Neural progenitor cell (in vitro differentiated cells): ENCODE measurements at regions not wholly inside any gene's neighbourhood (a gene's known extent, or its start where the extent isn't known, plus 50 kb on each side); places are given as distances from the start of the nearest gene placed in this dataset.

Source experiments
- DNase-seq: peaks from one replicate; pipeline ENCODE4 v3.0.0-alpha.2; 2016; ENCODE audit warnings: low spot score
- H2AFZ ChIP-seq: fragments of 200-600 bp; sonication (generic); replicated peaks from 2 replicates; pipeline ENCODE4 v1.6.1; 2016; ENCODE audit warnings: antibody characterized with exemption
- H3F3A ChIP-seq: fragments of 200-600 bp; sonication (generic); 2 replicates; pipeline ENCODE4 v1.6.1; 2016; ENCODE audit warnings: antibody characterized with exemption, low read depth
- H3K27ac ChIP-seq: fragments of 200-600 bp; sonication (generic); 2 replicates; pipeline ENCODE4 v1.5.1; 2016; ENCODE audit warnings: mild to moderate bottlenecking
- H3K27me3 ChIP-seq: fragments of 200-600 bp; sonication (generic); 2 replicates; pipeline ENCODE4 v1.6.1; 2016; ENCODE audit warnings: mild to moderate bottlenecking, moderate library complexity
- H3K36me3 ChIP-seq: fragments of 200-600 bp; sonication (generic); 2 replicates; pipeline ENCODE4 v1.5.1; 2016
- H3K4me1 ChIP-seq: fragments of 200-600 bp; sonication (generic); 2 replicates; pipeline ENCODE4 v1.6.1; 2016; ENCODE audit warnings: mixed run types
- H3K4me2 ChIP-seq: fragments of 200-600 bp; sonication (generic); 2 replicates; pipeline ENCODE4 v1.6.1; 2016
- H3K4me3 ChIP-seq: fragments of 200-600 bp; sonication (generic); 2 replicates; pipeline ENCODE4 v1.5.1; 2016
- H3K79me2 ChIP-seq: fragments of 200-600 bp; sonication (generic); 2 replicates; pipeline ENCODE4 v1.6.1; 2016; ENCODE audit warnings: low read depth
- H3K9ac ChIP-seq: fragments of 200-600 bp; sonication (generic); 2 replicates; pipeline ENCODE4 v1.6.1; 2016
- H3K9me3 ChIP-seq: fragments of 200-600 bp; sonication (generic); 2 replicates; pipeline ENCODE4 v1.5.1; 2016; ENCODE audit warnings: low read depth
- H4K20me1 ChIP-seq: fragments of 200-600 bp; sonication (generic); 2 replicates; pipeline ENCODE4 v1.6.1; 2016; ENCODE audit warnings: low read depth
- H3K27ac Mint-ChIP-seq: 3 replicates; pipeline ENCODE4 v1.8.0; 2021; ENCODE audit warnings: mixed read lengths
- H3K27me3 Mint-ChIP-seq: 2 replicates; pipeline ENCODE4 v1.8.0; 2022; ENCODE audit warnings: low read depth, mild to moderate bottlenecking, inconsistent platforms, moderate library complexity, mixed read lengths; ENCODE audit not compliant: insufficient read depth
- H3K36me3 Mint-ChIP-seq: 3 replicates; pipeline ENCODE4 v1.8.0; 2021; ENCODE audit warnings: mixed read lengths
- H3K4me1 Mint-ChIP-seq: 3 replicates; pipeline ENCODE4 v1.8.0; 2021; ENCODE audit warnings: mixed read lengths
- H3K4me3 Mint-ChIP-seq: 3 replicates; pipeline ENCODE4 v1.8.0; 2021; ENCODE audit warnings: mild to moderate bottlenecking, moderate library complexity, mixed read lengths
- H3K9me3 Mint-ChIP-seq: 3 replicates; pipeline ENCODE4 v1.8.0; 2020; ENCODE audit warnings: mixed read lengths
- EZH2 ChIP-seq: fragments of 200-600 bp; sonication (generic); IDR thresholded peaks from 2 replicates; pipeline ENCODE4 v1.6.1; 2017; ENCODE audit warnings: antibody characterized with exemption, mild to moderate bottlenecking, moderate library complexity
- EZH2phosphoT487 ChIP-seq: fragments of 200-600 bp; sonication (generic); IDR thresholded peaks from 2 replicates; pipeline ENCODE4 v1.6.1; 2017; ENCODE audit warnings: antibody characterized with exemption
- TF ChIP-seq, protein P1 (sequence below): fragments of 200-600 bp; sonication (generic); IDR thresholded peaks from 2 replicates; pipeline ENCODE4 v1.5.1; 2017; ENCODE audit warnings: antibody characterized with exemption, mild to moderate bottlenecking

DNA sequence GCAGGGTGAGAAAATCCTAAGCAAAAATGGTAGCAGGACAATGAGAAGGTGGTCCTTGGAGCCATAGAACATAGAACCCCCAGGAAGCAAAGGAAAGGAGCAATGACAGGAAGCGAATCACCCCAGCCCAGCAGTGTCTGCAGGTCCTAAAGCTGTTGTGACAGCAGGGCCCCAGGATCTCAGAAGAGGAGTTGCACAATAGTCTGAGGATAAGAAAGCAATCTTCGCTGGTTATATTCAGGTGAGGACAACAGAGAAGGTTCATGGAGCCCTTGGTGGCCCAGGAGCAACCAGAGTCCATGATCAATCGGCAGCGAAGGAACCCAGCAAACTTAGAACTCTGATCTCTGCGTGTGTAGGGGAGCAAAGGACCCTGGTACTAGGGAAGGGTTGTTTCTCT lies 234.8 kb upstream of the IRX2 start:
- H3F3A ChIP-seq = no peaks in the 10 kb centered on the region
- no peak overlapping the region for H2AFZ ChIP-seq
- no peaks in the 10 kb centered on the region for H3K4me1 ChIP-seq
- H3K4me3 ChIP-seq = no peak overlapping the region
- no peak overlapping the region for H3K4me2 ChIP-seq
- DNase-seq = no peak
- no peak overlapping the region for H3K9ac ChIP-seq
- H3K27ac Mint-ChIP-seq = no peak overlapping the region
- no peaks in the 10 kb centered on the region for H4K20me1 ChIP-seq
- no peak overlapping the region for H3K4me3 Mint-ChIP-seq
- H3K4me1 Mint-ChIP-seq = peaks cover 8% of the 10 kb centered on the region
- peaks cover 2% of the 10 kb centered on the region for H3K36me3 Mint-ChIP-seq
- H3K27me3 ChIP-seq = no peaks in the 10 kb centered on the region
- H3K27me3 Mint-ChIP-seq = peaks cover 8% of the 10 kb centered on the region
- H3K9me3 ChIP-seq = no peaks in the 10 kb centered on the region
- TF ChIP-seq, protein P1, sequence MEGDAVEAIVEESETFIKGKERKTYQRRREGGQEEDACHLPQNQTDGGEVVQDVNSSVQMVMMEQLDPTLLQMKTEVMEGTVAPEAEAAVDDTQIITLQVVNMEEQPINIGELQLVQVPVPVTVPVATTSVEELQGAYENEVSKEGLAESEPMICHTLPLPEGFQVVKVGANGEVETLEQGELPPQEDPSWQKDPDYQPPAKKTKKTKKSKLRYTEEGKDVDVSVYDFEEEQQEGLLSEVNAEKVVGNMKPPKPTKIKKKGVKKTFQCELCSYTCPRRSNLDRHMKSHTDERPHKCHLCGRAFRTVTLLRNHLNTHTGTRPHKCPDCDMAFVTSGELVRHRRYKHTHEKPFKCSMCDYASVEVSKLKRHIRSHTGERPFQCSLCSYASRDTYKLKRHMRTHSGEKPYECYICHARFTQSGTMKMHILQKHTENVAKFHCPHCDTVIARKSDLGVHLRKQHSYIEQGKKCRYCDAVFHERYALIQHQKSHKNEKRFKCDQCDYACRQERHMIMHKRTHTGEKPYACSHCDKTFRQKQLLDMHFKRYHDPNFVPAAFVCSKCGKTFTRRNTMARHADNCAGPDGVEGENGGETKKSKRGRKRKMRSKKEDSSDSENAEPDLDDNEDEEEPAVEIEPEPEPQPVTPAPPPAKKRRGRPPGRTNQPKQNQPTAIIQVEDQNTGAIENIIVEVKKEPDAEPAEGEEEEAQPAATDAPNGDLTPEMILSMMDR = no peak
- TF ChIP-seq EZH2 (no peak), EZH2phosphoT487 (no peak)
- H3K9me3 Mint-ChIP-seq = peaks cover 4% of the 10 kb centered on the region
- no peak overlapping the region for H3K27ac ChIP-seq
- no peaks in the 10 kb centered on the region for H3K79me2 ChIP-seq
- no peaks in the 10 kb centered on the region for H3K36me3 ChIP-seq

DNA sequence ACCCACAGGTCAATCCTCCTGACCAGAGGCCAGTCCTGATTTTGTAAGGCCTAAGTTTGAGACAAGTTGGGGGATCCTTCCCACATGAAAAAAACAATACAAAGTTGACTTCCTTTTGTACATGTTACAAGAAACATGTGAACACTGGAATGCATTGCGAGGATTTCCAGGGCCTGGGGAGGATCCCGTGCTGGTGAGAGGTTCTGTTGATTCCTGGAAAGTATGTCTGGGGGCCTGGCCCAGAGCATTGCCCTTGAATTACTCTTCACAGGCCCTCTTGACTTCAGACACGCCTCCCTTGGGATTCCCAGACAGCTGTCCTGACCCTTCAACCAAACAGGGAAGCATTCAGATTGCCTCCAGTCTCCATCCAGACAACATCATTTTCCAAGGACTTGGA lies 234.2 kb upstream of the IRX2 start:
- Mint-ChIP-seq H3K9me3 (peaks cover 4% of the 10 kb centered on the region), H3K4me3 (no peak overlapping the region), H3K36me3 (peaks cover 2% of the 10 kb centered on the region), H3K27ac (no peak overlapping the region), H3K4me1 (peaks cover 8% of the 10 kb centered on the region), H3K27me3 (peaks cover 8% of the 10 kb centered on the region)
- no peak for TF ChIP-seq EZH2
- no peak for TF ChIP-seq EZH2phosphoT487
- TF ChIP-seq, protein P1 = no peak
- no peaks in the 10 kb centered on the region for H3K9me3 ChIP-seq
- H3K9ac ChIP-seq = no peak overlapping the region
- H3K36me3 ChIP-seq = no peaks in the 10 kb centered on the region
- DNase-seq = no peak
- no peaks in the 10 kb centered on the region for H3K4me1 ChIP-seq
- H3K4me3 ChIP-seq = no peak overlapping the region
- no peak overlapping the region for H3K27ac ChIP-seq
- H3K4me2 ChIP-seq = no peak overlapping the region
- H4K20me1 ChIP-seq = no peaks in the 10 kb centered on the region
- no peaks in the 10 kb centered on the region for H3F3A ChIP-seq
- no peak overlapping the region for H2AFZ ChIP-seq
- no peaks in the 10 kb centered on the region for H3K79me2 ChIP-seq
- no peaks in the 10 kb centered on the region for H3K27me3 ChIP-seq

DNA sequence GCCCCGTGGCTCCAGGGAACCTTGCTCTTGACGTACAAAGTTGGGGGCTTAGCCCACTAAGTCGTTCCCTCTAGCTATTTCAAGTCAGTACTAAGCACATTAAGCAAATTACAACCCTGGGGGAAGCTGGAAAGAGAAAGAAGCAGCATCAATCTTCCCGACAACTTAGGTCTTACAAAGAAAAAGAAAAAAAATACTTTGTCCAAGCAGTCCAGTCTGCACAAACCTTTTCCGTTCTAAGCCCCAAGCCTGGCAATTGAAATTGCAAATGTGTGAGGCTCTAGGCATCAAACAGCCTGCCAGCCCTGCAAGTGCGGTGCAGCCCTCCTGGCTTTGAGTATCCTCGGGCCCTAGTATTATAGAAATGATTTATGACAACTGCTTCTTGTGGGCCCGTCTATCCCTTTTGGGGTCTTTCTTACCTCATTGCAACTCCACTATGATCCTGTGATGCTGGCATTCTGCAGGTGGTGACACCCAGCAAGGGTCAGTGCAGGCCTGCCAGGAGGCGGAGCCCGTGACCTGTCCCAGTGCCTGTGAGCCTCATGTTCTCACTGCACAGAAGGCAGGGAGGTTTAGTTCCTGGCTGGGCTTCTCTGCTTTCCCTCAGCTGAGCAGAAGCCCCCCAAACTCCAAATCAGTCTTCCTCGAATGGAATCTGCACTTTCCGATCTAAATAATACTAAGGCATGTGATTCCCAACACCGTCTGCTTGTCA lies 232.3 kb upstream of the IRX2 start:
- Mint-ChIP-seq H3K4me3 (no peak overlapping the region), H3K27me3 (peaks cover 5% of the 10 kb centered on the region), H3K27ac (no peak overlapping the region), H3K36me3 (peaks cover 2% of the 10 kb centered on the region), H3K9me3 (peaks cover 4% of the 10 kb centered on the region), H3K4me1 (peaks cover 6% of the 10 kb centered on the region)
- Histone ChIP-seq H2AFZ (no peak overlapping the region), H3K4me1 (no peaks in the 10 kb centered on the region), H3F3A (no peaks in the 10 kb centered on the region), H3K4me3 (no peak overlapping the region), H3K4me2 (no peak overlapping the region), H3K27ac (no peak overlapping the region), H3K27me3 (no peaks in the 10 kb centered on the region), H4K20me1 (no peaks in the 10 kb centered on the region), H3K9me3 (no peaks in the 10 kb centered on the region), H3K79me2 (no peaks in the 10 kb centered on the region), H3K36me3 (no peaks in the 10 kb centered on the region), H3K9ac (no peak overlapping the region)
- TF ChIP-seq, protein P1 = no peak
- no peak for TF ChIP-seq EZH2phosphoT487
- no peak for DNase-seq
